ENCODE measurements at regions not wholly inside any gene's neighbourhood (a gene's known extent, or its start where the extent isn't known, plus 50 kb on each side); places are given as distances from the start of the nearest gene placed in this dataset.
"Not testable (repeated sequence)": the region's sequence is repeated elsewhere in the genome, so short reads cannot be mapped to it uniquely, and the experiment has no call there.

DNA sequence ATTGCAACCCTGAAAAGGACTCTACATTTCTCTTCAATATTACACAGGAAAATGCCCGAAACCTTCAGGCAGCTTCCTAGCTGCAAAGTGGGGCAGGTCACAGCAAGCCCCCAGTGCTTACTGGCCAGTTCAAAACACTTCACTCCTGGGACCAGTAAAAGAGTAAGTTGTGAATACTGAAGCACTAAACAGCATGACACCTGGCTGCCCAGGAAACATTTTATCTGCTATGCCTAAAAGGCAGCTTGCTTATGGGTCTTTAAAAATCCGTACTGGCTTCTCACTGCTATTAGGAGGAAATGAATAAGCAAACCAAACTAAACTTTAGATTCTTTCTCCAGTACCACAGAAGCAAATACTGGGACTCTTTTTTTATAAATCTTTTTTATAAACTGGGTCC is 457.9 kb upstream of the ALCAM start:
- DNase-seq: no peak

DNA sequence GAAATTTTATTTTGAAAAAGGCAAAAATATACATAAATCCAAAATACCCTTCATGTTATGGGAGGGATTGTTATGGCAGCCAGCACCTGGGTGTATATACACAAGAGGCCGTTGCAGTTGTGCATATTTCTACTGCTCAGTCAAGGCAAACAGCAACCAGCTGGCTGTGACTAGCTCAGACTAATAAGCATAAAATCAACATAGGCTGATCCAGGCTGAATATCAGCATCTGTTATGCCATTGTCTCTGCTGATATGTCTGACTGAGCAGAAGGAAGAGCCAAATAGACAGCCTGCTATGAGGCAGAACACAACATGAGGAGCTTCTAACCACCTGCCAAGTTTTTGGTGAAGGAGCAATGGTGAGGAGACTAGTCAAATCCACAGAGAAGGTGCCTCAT is 457.5 kb upstream of the ALCAM start:
- no peak for DNase-seq

DNA sequence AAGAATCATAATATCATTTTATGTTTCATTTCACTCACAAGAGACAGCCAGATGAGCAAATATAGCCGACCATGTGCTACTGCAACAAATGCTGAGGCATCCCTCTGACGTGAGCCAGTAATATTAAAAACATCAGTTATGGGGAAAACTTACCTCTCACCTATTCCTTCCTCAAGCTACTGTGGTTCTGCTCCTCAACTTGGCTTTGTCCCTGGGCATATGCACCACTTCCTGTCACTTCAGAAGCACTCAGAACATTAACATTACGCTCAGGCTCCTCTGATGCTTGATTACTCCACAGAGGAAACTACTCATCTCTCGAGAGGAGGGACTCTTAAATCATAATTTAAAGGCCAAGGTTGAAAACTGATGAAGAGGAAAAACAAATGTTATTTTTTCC is 457.0 kb upstream of the ALCAM start:
- no peak for DNase-seq

DNA sequence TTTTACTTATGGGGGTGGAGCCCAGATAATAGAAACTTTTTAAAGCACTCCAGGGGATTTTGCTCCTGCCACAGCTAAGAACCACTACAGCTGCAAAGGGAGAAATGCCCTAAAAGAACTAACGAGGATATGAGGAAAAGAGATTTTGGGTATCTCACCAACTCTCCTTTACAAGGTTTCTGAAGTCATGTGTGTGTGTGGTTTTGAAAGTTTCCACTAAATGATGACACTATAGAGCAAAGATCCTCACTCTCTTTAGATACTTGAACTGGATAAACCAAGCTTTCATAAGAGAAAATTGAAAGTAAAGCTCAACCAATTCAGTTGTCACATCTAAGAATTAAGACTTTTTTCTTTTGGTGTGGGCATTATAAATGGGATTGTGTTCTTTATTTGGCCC is 455.3 kb upstream of the ALCAM start:
- no peak for DNase-seq

DNA sequence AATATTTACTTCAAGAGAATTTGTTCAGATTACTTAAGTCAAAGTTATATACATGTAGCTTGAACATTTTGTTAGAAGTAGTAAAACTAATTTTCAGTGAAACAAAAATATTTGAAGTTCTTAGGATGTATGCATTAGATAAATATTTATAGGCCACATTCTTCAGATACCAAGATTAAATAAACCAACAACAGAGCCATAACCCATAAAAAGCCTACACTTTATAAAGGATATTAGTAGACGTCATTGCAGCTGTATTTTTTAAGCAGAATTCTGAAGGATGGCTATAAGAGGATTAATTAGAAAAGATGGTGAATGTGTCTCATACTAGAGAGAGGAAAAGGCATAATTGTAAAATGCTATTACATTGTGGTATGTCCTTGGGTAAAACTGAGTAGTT is 449.7 kb upstream of the ALCAM start:
- DNase-seq: no peak

DNA sequence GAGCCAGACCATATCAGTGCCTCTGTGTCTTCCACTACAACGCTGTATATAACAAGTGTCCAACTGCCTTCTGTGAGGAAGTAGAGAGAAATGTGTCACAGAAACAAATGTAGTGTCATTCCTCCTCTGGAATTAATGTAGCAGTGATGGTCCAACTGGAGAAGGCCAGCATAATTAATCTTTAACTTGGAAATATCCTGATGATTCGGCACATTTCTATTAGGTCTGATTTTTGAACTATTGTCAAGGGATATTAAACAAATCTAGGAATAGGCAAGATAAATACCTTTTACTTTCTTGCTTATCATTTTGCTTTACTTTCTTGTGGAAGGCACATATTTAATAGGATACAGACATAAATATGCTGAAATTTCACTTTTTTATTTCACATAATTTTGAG is 446.2 kb upstream of the ALCAM start:
- DNase-seq: no peak

DNA sequence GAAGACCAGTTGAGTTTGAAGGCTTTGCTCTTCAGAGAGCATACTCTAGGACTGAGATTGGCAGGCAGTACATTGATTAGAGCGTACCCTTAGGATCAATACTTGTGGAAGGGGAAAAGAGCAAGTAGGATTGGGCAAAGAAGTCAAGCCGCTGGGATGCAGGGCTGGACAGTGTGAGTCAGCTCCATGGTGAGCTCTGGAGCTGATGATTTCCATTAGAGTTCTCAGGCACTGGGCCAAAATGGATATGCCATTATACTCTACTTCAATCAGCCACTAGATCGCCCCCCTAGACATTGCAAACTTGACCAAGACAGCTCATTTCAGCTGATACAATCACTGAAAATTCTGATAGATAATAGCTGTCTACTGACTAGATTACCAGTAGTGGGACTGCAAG is 432.7 kb upstream of the ALCAM start:
- DNase-seq: no peak

DNA sequence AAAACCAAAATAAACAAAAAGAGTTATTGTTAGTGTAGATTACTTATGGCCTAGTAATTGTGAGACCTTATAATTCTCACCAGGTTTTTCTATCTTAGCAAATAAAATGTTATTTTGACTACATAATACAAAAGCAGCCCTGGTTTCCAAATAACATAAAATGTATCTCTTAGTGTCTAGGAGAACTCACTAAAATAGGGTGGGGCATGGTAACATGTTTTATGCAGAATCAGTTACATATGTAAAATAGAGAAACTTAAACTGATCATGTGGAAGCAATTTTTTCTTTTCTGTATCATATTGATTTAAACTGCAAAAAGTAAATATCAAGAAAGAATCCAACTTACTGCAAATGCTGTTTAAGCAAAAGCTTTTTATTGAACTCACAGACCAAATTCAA is 431.1 kb upstream of the ALCAM start:
- DNase-seq: no peak

DNA sequence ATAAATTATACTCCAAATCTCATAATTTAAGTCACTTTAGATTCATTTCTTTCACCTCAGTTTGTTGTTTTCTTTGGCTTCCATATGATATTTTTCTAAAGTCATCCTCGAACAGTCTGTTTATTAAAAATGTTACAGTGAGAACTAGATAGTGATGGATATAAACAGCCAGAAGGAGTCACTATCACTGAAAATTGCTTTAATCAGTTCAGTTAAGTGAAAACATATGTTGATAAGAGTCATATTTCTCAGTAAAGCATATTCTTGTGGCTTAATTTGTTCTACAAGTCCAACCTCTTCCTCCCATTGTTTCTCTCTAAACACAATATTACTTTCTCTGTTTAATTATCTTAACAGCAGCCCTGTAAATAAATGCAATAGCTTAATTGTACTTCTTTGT is 427.5 kb upstream of the ALCAM start:
- no peak for DNase-seq

DNA sequence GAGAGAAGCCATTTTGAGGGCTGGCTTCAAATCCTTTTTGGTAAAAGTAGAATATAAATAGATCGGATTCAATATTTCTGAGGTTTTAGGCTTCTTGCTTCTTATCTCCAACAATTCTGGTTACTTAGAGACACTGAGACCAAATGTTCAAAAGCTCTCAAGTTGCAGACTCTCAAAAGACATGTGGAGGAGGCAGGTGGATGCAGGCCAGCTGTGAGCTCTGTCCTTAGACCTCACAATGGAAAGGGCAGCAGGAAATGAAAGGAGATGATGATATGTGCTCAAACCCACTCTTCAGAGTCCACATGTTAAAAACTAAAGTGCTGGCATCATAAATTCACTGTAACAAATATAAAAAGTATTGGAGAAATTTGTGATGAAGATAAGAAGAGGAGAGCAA is 424.9 kb upstream of the ALCAM start:
- no peak for DNase-seq

DNA sequence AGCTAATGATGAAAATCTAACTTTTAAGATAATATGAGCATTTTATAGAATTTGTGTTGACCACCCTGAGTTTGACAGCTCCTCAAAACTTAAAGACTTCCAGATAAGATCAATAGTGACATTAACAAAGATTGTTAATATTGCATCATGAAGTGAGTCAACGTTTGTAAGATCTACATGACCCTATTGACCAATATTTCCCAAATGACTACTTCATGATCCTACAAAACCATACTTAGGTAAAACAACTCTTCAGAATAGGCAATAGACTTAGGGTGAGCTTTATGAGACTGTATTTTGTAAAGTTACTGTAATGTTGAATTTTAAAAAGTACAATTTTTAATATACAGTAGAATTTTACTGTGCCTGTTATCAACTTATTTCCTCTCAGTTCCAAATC is 422.7 kb upstream of the ALCAM start:
- DNase-seq: no peak

DNA sequence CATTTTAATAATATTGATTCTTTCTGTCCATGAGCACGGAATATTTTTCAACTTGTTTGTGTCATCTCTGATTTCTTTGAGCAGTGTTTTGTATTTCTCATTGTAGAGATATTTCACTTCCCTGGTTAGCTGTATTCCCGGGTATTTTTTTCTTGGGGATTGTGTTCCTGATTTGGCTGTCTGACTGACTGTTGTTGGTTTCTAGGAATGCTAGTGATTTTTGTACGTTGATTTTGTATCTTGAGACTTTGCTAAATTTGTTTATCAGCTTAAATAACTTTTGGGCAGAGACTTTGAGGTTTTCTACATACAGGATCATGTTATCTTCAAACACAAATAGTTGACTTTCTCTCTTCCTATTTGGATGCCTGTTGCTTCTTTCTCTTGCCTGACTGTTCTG is 418.8 kb upstream of the ALCAM start:
- no peak for DNase-seq

DNA sequence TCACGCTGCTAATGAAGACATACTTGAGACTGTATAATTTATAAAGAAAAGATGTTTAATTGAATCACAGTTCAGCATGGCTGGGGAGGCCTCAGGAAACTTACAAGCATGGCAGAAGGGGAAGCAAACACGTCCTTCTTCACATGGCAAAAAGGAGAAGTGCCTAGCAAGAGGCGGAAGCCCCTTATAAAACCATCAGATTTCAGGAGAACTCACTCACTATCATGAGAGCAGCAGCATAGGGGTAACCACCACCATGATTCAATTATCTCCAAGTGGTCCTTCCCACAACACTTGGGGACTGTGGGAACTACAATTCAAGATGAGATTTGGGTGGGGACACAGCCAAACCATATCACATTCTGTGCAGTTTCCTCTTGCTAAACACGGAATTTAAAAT is 416.9 kb upstream of the ALCAM start:
- not testable (repeated sequence) for DNase-seq

DNA sequence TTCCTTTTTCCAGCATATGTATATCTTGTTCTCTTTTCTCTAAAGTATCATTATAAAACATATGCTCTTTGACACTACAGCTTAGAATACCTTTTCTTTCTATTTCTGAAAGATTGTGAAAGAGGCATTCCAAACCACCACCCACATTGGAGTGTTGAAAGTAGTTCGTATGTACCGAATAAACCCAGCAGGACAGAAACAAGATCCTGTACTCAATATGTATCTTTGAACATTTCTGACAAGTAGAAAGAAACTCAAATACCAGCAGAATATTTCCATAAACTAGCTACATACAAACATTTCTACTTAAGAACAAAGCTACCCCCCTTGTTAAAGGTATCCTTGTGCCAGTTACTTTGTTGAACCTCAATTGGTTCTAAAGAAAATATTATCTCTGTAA is 415.3 kb upstream of the ALCAM start:
- no peak for DNase-seq

DNA sequence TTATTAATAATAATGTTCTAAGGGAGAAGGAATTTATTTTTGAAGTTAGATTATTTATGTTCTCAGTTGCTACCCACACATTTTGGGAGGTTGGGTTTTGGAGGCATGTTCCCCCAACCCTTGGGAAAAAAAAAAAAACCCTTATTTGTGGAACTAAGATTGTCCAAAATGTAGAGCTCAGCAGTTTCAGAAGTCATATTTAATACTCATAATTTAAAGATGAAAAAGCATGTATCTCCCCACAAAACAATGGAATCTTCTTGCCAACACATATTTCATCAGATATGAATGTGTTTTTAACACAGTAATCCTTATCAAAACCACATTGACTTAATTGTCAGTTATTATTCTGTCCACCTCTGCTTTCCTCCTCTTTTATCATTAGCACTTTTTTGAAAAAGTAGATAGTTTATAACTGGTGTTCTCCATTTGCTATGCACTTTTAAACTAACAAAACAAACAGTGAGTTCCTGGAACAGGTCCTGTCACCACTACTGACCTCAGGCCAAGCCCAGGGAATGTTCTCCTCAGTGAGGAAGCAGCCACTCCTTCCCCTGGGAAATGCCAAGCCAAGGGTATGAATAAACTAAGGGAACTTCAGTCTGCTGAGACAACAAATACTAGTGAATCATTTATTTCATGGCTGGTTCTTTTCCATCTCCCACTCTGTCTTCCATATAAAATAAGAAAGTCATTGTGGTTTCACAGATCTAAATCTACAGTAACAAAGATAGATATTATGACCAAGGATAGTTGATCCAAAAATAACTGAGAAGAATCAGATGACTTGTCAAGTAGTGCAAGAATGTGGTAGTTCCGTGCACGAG is 414.4 kb upstream of the ALCAM start:
- no peak for DNase-seq

DNA sequence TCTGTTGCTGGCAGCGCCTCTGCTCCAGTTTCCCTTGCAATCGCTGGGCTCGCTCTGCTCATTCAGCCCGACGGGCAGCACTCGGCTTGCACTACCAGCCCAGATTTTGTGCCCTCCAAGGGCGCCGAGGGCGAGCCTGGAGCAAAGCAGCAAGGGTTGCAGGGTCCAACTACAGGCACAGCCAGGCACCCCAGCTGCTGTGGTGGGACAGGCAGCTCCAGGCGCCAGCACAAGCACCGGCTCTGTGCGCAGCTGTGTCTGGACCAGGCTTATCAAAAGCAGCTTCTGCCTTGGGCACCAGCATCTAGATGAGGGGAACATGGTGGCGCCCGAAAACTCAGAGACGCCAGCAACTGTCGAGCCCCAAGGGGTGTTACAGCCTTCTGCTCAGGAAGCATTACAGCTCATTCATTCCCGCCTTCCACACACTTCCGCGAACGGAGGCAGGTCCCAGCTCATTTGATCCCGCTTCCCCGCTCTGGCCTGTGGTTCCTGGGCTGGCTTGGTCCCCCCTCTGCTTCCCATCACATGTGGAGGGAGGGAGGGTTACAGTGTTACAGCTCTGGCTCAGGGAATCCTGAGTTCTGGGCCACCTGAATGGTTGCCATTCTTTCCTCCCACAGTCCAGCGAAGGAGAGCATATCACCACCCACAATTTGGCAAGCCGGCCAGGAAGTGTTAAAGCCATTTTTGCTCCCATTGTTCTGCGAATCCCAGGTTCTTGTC is 409.9 kb upstream of the ALCAM start:
- no peak for DNase-seq

DNA sequence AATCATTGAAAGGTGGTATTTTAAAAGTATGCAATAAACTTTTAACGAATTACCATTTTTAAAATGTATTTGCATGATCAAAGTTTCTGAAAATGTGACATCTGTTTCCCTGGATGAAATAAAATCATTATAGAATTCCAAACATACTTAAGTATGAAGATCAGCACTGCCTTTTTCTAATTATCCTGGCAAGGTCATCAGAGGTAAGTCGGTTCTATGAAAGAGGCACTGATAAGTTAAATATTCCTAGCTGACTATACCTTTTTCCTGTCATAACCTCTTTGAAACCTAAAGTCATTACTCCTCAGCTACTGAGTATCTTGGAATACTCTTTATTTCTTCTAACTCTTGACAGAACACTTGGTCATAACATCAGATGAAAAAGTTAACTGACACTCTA is 406.1 kb upstream of the ALCAM start:
- DNase-seq: no peak

DNA sequence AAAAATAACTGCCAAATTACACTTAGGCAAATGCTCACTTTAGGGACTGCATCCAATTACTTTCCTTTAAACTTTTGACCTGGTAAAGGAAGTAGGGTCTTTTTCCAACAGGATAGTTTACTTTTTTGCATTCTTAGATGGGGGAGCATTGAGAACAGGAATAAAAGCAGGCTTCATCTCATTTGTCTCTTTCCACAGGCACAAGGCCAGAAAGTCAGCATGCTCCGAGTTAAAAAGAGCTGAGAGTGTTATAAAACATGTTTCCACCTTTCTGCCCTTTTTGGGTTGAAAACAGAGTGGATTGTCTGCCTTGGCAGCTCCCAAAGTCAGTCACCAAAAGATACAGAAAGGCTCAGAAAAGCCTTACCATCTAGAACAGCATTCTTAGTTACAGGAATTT is 404.9 kb upstream of the ALCAM start:
- no peak for DNase-seq

DNA sequence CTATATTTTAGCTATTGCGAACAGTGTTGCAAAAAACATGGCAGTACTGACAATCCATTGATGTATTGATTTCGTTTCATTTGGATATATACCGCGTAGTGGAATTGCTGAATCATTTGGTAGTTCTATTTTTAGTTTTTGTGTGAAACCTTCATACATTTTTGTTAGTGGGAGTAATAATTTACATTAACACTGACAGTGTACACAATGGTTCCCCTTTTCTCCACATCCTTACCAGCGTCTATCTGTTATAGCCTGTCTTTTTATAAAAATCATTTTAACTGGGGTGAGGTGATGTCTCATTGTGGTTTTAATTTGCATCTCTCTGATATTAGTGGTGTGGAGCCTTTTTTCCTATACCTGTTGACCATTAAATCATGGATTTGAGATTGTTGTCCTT is 392.4 kb upstream of the ALCAM start:
- no peak for DNase-seq

DNA sequence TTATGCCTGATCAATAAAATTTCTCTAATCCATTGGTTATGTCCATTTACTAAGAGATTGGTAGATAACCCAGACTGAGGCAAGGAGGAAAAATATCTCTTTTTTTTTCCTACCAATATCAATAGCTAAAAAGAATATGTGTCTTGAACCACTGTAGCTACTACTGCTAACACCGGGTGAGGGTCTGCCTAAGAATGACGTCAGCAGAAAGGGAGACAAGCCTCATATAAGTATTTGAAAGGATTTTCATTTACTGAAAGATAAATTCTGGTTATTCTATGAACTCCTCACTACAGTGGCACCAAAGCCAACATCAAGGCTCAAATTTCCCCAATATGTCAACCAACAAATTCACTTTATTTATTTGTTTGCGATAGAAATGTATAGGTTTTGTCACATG is 389.0 kb upstream of the ALCAM start:
- no peak for DNase-seq

DNA sequence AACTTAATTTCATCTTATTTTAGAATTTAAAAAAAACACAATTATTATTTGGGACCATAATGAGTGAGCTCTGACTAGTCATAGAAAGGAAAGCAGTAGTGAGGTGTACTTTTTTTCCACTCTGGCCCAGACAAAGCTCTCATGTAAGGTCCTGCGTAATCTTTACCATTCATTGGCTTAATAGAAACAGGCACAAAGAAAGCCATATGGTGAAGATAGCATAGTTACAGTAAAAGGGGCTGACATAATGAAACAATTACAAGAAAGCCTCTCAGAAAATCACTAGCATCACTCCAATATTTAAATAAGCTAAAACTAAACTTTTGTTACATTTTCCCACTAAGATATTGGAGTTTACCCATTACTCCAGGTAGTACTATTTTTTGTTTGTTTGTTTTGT is 384.6 kb upstream of the ALCAM start:
- no peak for DNase-seq

DNA sequence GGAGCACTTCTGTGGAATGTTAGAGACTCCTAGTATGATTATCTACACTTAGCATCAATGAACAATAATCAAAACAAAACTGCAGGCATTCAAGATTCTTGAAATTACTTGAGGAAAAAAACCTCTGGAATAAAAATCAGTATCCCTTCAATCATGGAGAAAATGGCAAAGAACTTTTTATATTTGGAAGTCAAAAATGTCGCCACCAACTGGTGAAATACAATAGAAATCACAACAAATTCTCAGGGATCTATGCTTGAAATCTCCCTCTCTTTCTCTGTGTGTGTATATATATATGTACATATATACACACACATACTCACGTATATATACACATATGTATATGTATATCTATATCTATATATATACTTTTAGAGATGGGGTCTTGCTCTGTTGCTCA is 378.9 kb upstream of the ALCAM start:
- no peak for DNase-seq

DNA sequence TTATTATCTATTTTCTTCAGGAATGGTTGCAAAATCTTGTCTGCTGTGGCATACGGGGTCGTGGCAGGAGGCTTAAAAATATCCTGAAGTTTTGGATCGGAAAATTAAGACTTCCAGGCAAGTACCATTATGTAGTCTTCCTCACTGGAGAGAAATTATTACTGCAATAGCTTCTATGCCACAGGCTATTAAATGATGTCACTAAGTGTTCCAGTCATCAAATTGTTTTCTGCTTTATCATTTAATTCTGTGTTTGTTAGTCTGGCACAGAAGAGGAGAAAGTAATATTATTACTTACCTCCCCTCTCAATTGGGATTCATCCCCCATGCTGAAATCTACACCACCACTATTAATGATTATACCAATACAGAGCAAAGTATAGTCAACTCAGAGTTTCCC is 378.2 kb upstream of the ALCAM start:
- no peak for DNase-seq

DNA sequence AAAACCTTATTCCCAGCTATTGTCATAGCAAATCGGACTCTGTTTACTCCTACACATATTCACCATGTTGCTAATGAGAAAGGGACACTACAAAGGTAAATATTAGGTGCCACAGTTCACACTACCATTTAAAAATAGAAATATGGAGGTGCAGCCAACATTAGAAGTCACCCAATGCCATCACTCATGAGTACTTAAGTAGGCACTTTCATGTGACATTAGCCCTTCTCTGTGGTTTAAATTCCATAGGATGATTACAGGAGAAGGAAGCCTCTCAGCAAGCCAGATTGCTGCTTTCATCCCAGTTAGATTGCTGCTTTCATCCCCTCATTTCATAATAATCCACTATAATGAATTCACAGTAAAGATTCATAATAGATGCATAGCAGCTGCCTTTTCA is 376.8 kb upstream of the ALCAM start:
- DNase-seq: no peak

DNA sequence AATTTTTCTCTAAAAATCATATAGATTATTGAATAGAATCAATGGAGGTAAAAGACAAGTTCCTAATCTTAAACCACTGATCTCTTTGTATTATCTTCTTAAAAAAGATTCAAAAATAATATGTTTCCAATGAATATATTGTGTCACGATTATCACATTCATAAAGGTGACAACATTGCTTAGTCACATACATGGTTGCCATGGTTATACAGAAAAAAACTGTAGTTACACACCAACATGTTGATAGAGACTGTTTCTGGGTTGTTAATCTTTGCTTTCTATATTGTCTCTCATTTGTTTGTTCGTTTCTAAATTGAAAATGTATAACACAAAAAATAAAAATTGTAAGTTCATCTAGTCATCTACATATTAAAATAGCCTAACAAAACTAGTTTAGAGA is 376.0 kb upstream of the ALCAM start:
- no peak for DNase-seq
